Effector memory CD4-positive, alpha-beta T cell (primary cell): ENCODE measurements at regions not wholly inside any gene's neighbourhood (a gene's known extent, or its start where the extent isn't known, plus 50 kb on each side); places are given as distances from the start of the nearest gene placed in this dataset.

Source experiments
- DNase-seq, 3 donors: peaks; one replicate each; pipeline ENCODE4 v3.0.0-alpha.2; 2020
- H3K27ac ChIP-seq: 2 replicates; pipeline ENCODE4 v1.7.0; 2013; ENCODE audit warnings: mild to moderate bottlenecking, low read length, moderate library complexity; ENCODE audit not compliant: insufficient read depth, poor library complexity, severe bottlenecking
- H3K27me3 ChIP-seq: replicated peaks from 2 replicates; pipeline ENCODE4 v1.7.0; 2013; ENCODE audit warnings: mild to moderate bottlenecking, low read length; ENCODE audit not compliant: insufficient read depth, control insufficient read depth, poor library complexity, severe bottlenecking
- H3K36me3 ChIP-seq: 2 replicates; pipeline ENCODE4 v1.7.0; 2013; ENCODE audit warnings: mild to moderate bottlenecking, low read length, moderate library complexity; ENCODE audit not compliant: control insufficient read depth, insufficient read depth
- H3K4me1 ChIP-seq: 2 replicates; pipeline ENCODE4 v1.7.0; 2013; ENCODE audit warnings: low read length, mild to moderate bottlenecking; ENCODE audit not compliant: control insufficient read depth, insufficient read depth, poor library complexity, severe bottlenecking
- H3K4me3 ChIP-seq: 2 replicates; pipeline ENCODE4 v1.7.0; 2013; ENCODE audit warnings: low read length, low read depth, mild to moderate bottlenecking; ENCODE audit not compliant: insufficient read depth, poor library complexity, severe bottlenecking
- H3K9me3 ChIP-seq: 2 replicates; pipeline ENCODE4 v1.7.0; 2013; ENCODE audit warnings: mild to moderate bottlenecking, low read length, moderate library complexity; ENCODE audit not compliant: control insufficient read depth

GRCh38 chr15:95432878-95433405 lies 897.6 kb upstream of the NR2F2 start:
- no peak for DNase-seq
- Histone ChIP-seq H3K27me3 (no peaks in the 10 kb centered on the region), H3K4me1 (no peaks in the 10 kb centered on the region), H3K9me3 (no peaks in the 10 kb centered on the region), H3K4me3 (no peak overlapping the region), H3K27ac (no peak overlapping the region), H3K36me3 (no peaks in the 10 kb centered on the region)

DNA sequence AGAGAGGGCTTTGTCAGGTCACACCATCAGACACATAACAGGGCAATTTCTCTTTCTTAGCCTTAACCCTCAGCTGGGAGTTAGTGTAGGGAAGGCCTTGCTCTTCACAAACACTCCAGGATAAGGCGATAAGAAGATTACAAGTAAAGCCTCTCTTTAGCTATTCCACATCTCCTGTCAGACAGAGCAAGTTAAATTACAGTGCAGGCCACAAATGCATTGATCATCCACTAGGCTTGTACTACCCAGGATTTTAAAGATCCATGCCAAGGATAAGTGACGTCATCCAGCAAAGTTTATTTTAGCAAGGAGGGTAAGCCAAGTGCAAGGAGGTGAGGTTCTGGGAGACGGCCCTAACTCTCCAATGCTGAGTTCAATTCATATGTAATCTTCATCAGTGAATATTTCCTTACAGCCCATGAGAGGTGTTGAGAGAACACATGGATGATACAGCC lies 890.6 kb upstream of the NR2F2 start:
- no peak overlapping the region for H3K27ac ChIP-seq
- DNase-seq: no peak
- no peaks in the 10 kb centered on the region for H3K36me3 ChIP-seq
- no peak overlapping the region for H3K4me3 ChIP-seq
- no peaks in the 10 kb centered on the region for H3K9me3 ChIP-seq
- H3K27me3 ChIP-seq: no peaks in the 10 kb centered on the region
- no peaks in the 10 kb centered on the region for H3K4me1 ChIP-seq

DNA sequence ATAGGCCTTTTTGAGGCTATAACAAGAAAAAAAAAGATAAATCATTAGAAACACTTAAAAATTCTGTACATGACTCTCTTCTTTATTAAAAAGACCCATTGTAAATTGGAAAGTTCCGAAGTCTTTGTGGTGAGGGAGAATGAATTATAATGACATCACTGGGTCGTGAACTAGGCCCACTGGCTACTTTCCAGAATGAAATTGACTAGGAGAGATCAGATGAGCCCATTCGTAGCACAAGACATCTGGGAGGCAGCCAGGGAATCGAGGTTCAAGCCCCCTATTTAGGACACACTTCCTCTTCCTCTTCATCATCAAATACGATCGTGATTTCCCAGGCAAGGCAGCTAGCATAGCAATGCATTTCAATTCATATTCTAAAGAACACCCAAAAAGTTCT lies 889.8 kb upstream of the NR2F2 start:
- Histone ChIP-seq H3K4me3 (no peak overlapping the region), H3K9me3 (no peaks in the 10 kb centered on the region), H3K27me3 (no peaks in the 10 kb centered on the region), H3K27ac (no peak overlapping the region), H3K36me3 (no peaks in the 10 kb centered on the region), H3K4me1 (no peaks in the 10 kb centered on the region)
- DNase-seq: no peak

DNA sequence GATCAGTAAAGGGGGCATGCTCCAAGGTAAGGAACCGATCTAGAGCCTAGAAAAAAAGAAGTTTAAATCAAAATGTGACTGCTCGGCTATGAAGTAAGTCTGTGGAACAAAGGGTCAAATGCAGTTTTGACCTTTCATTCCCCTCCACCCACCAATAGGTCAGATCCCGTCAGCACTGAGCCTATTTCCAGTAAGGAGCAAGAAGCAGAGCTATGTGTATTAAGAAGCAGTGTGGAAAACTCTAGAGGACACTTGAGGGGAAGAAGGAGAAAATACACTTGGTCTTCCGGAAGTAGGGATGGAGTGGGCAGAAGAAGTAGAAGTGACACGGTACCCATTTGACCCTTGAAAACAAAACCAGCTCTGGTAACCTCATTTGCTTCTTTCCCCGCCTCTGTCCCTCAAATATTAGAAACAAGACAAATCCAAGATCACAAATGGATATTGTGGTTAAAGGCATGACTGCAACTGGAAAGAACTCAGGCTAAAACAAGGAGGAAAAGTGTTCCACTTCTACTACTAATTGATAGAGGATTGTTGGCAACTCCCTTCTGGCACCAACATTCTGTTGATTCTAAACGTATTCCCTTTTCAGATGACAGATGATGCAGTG lies 888.3 kb upstream of the NR2F2 start:
- no peak for DNase-seq
- Histone ChIP-seq H3K27ac (no peak overlapping the region), H3K4me1 (no peaks in the 10 kb centered on the region), H3K36me3 (no peaks in the 10 kb centered on the region), H3K4me3 (no peak overlapping the region), H3K27me3 (no peaks in the 10 kb centered on the region), H3K9me3 (no peaks in the 10 kb centered on the region)

GRCh38 chr15:95444860-95445259 lies 885.6 kb upstream of the NR2F2 start:
- no peak for DNase-seq
- Histone ChIP-seq H3K9me3 (no peaks in the 10 kb centered on the region), H3K4me3 (no peak overlapping the region), H3K4me1 (no peaks in the 10 kb centered on the region), H3K36me3 (no peaks in the 10 kb centered on the region), H3K27ac (no peak overlapping the region), H3K27me3 (no peaks in the 10 kb centered on the region)

GRCh38 chr15:95446854-95447253 lies 883.6 kb upstream of the NR2F2 start:
- no peaks in the 10 kb centered on the region for H3K4me1 ChIP-seq
- no peak overlapping the region for H3K27ac ChIP-seq
- H3K9me3 ChIP-seq: no peaks in the 10 kb centered on the region
- no peaks in the 10 kb centered on the region for H3K36me3 ChIP-seq
- H3K4me3 ChIP-seq: no peak overlapping the region
- DNase-seq: no peak
- H3K27me3 ChIP-seq: no peaks in the 10 kb centered on the region

DNA sequence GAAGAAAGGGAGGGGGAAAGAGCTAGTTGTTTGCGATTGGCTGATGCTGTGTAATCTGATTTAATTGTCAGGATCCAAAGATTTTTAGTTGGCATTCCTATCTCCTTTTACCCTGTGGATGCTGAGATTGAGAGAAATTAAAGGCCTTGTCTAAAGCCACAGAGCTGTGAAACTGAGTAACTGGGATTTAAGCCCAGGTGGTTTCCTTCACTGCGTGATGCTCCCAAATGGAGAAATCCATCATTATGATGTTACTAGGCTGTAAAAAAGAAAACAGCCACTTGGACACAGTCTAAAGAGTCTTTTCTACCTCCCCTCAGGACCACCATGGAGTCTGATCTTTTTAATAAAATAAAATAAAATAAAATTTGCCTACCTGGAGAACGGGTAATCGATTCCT lies 883.0 kb upstream of the NR2F2 start:
- Histone ChIP-seq H3K4me1 (no peaks in the 10 kb centered on the region), H3K36me3 (no peaks in the 10 kb centered on the region), H3K27ac (no peak overlapping the region), H3K9me3 (no peaks in the 10 kb centered on the region), H3K4me3 (no peak overlapping the region), H3K27me3 (no peaks in the 10 kb centered on the region)
- no peak for DNase-seq

DNA sequence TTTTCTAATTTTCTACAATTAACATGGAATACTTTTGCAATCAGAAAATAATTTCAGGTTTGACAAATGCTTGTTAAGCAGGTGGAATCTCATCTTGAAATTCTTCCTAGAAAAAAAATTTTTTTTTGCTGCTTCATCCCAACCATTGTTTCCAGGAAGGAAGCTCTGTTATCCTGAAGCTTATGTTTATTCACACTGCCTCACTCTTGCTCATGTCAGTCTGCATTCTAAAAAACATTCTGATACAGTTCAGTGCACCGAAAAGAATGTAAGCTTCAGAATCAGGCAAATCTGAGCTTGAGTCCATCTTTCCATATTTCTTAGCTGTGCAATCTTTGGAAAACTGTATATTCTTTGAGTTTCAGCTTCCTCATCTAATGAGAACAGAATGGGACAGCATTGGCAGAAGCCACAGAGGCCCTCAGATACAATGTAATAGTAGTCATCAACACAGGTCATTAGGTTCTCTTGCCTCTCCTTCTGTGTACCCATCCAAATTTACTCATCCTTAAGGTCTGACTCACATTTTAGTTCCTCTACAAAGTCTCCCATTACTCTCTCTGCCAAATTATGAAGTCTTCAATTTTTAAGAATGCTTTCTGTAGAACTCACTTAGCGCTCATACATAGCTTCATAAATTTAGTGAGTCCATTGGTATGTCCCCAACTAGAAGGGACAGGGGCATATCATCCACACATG lies 881.8 kb upstream of the NR2F2 start:
- H3K4me3 ChIP-seq: no peak overlapping the region
- no peak for DNase-seq
- no peaks in the 10 kb centered on the region for H3K27me3 ChIP-seq
- H3K9me3 ChIP-seq: no peaks in the 10 kb centered on the region
- H3K4me1 ChIP-seq: no peaks in the 10 kb centered on the region
- H3K27ac ChIP-seq: no peak overlapping the region
- no peaks in the 10 kb centered on the region for H3K36me3 ChIP-seq

GRCh38 chr15:95449230-95449628 lies 881.3 kb upstream of the NR2F2 start:
- Histone ChIP-seq H3K36me3 (no peaks in the 10 kb centered on the region), H3K4me3 (no peak overlapping the region), H3K27ac (no peak overlapping the region), H3K27me3 (no peaks in the 10 kb centered on the region), H3K4me1 (no peaks in the 10 kb centered on the region), H3K9me3 (no peaks in the 10 kb centered on the region)
- DNase-seq: no peak

- no peak overlapping the region for H3K27ac ChIP-seq
- H3K27me3 ChIP-seq: no peaks in the 10 kb centered on the region
- H3K36me3 ChIP-seq: no peaks in the 10 kb centered on the region
- H3K9me3 ChIP-seq: no peaks in the 10 kb centered on the region
- no peak for DNase-seq
- no peaks in the 10 kb centered on the region for H3K4me1 ChIP-seq
- H3K4me3 ChIP-seq: no peak overlapping the region
Observed at GRCh38 chr15:95450413-95450812, 880.1 kb upstream of the NR2F2 start.
